HUDEP-2 (cell line): ENCODE measurements at regions not wholly inside any gene's neighbourhood (a gene's known extent, or its start where the extent isn't known, plus 50 kb on each side); places are given as distances from the start of the nearest gene placed in this dataset.

ENCODE experiments used
- DNase-seq, 76 experiments: peaks; one replicate each; lab custom pipeline; 2025; ENCODE audit not compliant: unreplicated experiment in 76 of 76; lab: John Stamatoyannopoulos, UW

DNA sequence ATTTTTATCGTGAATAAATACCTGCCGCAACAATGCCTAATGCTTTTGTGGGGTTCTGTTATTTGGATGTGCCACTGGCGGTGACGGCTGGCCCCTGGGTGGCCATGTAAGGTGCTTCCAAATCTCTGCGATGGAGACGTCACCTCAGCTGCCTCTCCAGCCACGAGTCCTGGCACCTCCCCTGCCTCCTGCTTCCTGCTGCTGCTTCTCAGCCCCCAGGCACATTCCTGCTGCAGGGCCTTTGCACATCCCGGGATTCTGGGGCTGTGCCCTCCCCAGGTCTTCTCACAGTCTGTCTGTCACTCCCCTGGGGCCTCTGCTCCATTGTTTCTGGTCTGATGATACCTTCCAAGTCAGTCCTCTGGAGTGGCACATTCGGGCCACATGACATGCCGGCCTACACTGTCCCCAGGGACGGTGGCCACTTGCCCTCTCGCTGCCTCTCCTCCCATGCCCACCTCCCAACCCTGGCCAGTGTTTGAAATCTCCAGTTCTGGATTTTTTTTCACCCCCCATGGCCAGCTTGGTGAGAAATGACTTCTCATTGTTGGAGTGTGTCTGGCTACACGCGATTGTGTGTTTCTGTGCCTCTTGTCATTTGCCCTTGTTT, 151.8 kb downstream of the KIF26A start:
- DNase-seq: no peak

GRCh38 chr14:104290756-104291122, 152.4 kb downstream of the KIF26A start:
- DNase-seq: no peak

DNA sequence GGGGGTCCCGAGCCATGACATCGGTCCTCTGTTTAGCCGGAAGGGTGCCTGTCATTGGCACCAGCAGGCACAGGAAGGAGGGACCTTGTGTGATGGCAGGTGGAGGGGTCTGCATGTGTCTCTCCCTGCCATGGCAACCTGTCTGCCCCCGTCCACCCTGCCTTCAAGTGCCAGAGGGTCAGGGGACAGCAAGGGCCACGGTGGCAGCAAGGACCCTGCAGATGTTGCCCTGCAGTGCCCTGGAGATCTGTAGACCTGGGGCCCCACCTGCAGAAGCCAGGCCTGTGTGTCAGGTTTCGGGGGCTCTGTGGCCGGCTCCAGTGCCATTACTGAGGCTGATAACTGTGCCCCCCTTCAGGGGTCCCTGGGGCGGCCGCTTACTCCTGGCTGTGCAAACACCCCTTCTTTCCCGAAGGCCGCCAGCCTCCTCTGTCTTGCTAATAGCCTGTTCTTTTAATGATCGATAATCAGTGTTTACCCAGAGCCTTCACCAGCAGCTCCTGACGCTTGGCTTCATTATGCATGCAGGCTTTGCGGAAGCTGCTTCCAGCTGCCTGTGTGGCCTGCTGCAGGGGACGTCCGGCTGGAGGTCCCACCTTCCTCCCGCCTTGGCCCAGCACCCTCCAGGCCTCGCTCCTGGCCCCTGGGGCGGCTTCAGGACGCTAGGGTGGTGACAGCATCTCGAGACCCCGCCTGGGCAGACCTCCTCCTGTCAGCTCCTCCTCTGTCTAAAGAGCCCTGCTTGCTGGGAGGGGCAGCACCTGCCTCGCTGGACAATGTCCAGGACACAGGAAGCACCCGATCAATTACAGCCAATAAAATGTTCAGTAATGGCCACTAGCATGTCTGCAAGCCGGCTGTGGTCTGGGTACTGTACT, 153.0 kb downstream of the KIF26A start:
- no peak for DNase-seq

- DNase-seq: no peak
These were observed 153.9 kb downstream of the KIF26A start for GRCh38 chr14:104292084-104292970.

- no peak for DNase-seq
These were observed 154.9 kb downstream of the KIF26A start for GRCh38 chr14:104293231-104293841.

DNA sequence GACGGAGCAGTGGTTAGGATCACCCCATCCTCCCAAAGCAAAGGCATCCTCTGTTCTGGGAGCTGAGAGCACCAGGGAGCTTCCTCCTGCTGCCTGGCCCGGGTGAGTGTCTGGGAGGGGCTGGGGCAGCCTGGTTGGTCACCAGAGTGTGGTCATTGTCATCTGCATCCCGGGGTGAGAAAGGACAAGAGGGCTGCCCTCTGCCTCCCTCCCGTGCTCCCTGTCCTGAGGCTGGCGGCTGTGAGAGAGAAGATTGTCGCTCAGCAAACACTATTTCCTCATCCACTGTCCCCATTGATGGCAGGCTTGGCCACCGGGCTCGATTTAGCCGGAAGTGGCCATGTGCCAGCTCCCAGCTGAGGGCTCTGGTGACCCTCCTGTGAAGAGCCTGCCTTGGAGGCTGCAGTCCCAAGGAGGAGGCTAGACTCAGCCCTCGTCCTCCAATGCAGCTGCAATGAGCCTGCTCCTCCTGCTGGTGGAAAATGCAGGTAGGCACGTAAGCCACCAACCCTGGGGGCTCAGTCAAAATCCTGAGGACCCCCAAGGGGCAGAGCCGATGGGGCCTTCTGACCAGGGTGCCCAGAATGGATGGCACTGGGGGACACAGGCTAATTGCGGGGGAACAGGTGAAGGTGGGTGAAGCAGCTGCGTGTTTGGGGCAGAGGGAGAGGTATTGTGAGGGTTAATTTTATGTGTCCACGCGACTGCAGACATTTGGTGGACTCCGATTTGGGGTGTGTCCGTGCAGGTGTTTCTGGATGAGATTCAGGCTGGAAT, 155.7 kb downstream of the KIF26A start:
- peak in 3 of 76 experiments; percentile 0 to 4 (median 3) for DNase-seq

DNA sequence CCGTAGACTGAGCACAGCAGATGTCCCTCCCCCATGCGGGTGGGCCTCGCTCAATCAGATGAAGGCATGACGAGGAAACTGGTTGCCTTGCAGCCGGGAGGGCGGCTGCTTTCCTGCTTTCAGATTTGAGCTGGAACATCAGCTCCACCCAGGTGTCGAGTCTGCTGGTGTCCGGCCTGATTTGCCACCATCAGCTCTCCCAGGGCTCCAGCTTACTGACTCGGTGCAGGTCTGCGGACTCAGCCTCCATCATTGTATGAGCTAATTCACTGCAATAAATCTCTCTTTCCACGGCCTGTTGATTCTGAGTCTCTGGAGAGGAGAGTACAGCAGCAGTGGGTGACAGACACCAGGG, 156.2 kb downstream of the KIF26A start:
- DNase-seq: no peak

- DNase-seq: no peak
These were observed 156.7 kb downstream of the KIF26A start for GRCh38 chr14:104294983-104295680.

DNA sequence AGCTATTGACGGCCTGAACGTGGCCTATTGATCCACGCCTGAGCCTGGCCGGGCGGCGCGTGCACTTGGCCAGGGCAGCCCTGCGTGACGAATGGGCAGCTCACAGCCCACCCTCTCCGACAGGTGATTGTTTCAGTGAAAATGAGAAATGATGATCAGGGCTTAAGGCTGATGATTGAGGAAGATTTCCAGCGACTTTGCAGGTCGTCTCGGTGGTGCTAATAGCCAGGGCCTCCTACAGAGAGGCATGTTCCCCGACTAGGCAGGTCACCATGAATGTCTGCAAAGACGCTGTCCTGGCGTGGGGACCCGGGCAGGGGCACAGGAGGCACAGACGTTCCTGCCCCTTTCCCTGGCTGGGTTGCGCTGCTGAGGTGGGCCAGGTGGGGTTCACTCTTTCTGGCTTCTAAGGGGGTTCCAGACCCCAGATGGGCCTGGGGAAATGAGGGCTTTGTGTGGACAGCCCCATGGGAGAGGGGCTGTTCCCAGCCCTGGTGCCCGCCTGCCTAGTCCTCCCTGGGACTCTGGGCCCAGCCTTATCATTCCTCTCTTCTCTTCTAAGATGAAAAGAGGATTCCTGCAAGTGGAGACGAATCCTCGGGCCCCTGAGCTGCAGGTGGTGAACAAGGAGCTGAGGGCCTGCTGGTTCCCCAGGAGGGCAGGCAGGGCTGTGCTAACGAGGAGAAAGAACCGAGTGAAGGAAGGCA, 157.4 kb downstream of the KIF26A start:
- no peak for DNase-seq

GRCh38 chr14:104296388-104297312, 158.3 kb downstream of the KIF26A start:
- DNase-seq: no peak

GRCh38 chr14:104297313-104297704, 158.9 kb downstream of the KIF26A start:
- no peak for DNase-seq

- no peak for DNase-seq
These were observed 159.5 kb downstream of the KIF26A start for GRCh38 chr14:104297721-104298401.

DNA sequence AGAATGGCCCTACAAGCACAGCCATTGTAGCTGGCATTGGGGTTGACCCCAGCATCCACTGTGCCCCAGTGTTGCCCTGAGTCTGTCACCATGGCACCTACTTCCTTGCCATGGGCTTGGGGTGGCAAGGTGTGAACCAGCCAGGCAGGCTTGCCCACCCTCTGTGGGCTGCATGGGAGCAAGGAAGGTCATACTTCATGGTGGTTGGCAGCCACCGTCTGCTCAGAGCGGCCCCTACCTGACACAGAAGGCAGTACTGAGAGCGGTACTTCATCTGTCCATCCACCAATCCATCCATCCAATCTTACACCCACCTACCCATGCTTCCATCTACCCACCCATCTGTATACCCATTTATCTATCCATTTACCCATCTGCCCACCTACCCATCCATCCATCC, 160.1 kb downstream of the KIF26A start:
- DNase-seq: no peak

- no peak for DNase-seq
These were observed 161.8 kb downstream of the KIF26A start for GRCh38 chr14:104299993-104300761.

DNA sequence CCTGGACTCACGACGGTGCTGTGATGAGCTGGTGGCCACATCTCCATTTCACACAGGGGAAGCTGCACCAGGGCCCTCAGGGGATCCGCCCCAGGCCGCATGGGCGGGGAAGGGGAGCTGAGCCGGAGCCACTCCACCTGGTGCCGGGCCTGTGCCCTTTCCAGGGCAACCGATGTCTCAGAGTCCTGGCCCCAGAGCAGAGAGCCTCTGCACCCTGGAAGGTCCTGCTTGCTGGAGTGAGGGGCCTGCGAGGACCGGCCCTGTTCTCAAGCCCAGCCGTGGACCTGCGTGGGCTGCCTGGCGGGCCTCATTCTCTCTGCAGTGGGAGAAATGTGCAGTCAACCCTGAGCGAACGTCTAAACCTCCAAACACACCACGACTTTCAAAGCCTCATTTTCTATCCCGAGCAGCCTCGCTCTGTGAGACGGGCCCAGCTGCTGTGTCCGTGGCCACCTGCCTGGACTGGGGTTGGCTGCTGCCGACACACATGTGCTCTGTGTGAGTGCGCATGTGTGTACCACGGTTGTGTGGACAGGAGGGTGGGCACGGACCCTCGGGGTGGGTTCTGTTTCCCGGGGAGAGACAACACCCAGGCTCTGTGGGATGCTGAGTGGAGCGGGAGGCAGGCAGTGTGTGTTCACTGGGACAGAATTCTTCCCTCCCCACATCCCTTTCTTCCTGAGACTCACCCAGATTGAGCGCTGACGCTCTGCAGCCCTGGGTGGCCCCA, 163.5 kb downstream of the KIF26A start:
- DNase-seq: no peak

- no peak for DNase-seq
These were observed 164.5 kb downstream of the KIF26A start for GRCh38 chr14:104302794-104303405.
